Smooth muscle cell (in vitro differentiated cells): ENCODE measurements at regions not wholly inside any gene's neighbourhood (a gene's known extent, or its start where the extent isn't known, plus 50 kb on each side); places are given as distances from the start of the nearest gene placed in this dataset.
"Not testable (repeated sequence)": the region's sequence is repeated elsewhere in the genome, so short reads cannot be mapped to it uniquely, and the experiment has no call there.

Source experiments
- DNase-seq: peaks from one replicate; lab custom pipeline; 2025; ENCODE audit not compliant: unreplicated experiment; lab: John Stamatoyannopoulos, UW
- H2AFZ ChIP-seq: fragments of 200-600 bp; sonication (generic); 2 replicates; pipeline ENCODE4 v1.6.0; 2016; ENCODE audit warnings: antibody characterized with exemption, low read depth, mild to moderate bottlenecking
- H3F3A ChIP-seq: fragments of 200-600 bp; sonication (generic); 2 replicates; pipeline ENCODE4 v1.6.0; 2017; ENCODE audit warnings: antibody characterized with exemption, low read depth
- H3K27ac ChIP-seq: fragments of 200-600 bp; sonication (generic); 2 replicates; pipeline ENCODE4 v1.5.1; 2016; ENCODE audit warnings: low read depth, mild to moderate bottlenecking
- H3K27me3 ChIP-seq: fragments of 200-600 bp; sonication (generic); 2 replicates; pipeline ENCODE4 v1.6.1; 2016; ENCODE audit warnings: low read depth, mild to moderate bottlenecking
- H3K36me3 ChIP-seq: fragments of 200-600 bp; sonication (generic); 2 replicates; pipeline ENCODE4 v1.5.1; 2016; ENCODE audit warnings: low read depth
- H3K4me1 ChIP-seq: fragments of 200-600 bp; sonication (generic); 2 replicates; pipeline ENCODE4 v1.5.1; 2016; ENCODE audit warnings: low read depth
- H3K4me2 ChIP-seq: fragments of 200-600 bp; sonication (generic); 2 replicates; pipeline ENCODE4 v1.6.0; 2016; ENCODE audit warnings: mild to moderate bottlenecking
- H3K4me3 ChIP-seq: fragments of 200-600 bp; sonication (generic); 2 replicates; pipeline ENCODE4 v1.5.1; 2016; ENCODE audit warnings: mild to moderate bottlenecking
- H3K79me2 ChIP-seq: fragments of 200-600 bp; sonication (generic); 2 replicates; pipeline ENCODE4 v1.6.0; 2016; ENCODE audit warnings: low read depth, mild to moderate bottlenecking
- H3K9ac ChIP-seq: fragments of 200-600 bp; sonication (generic); 2 replicates; pipeline ENCODE4 v1.6.0; 2016; ENCODE audit warnings: low read depth
- H3K9me3 ChIP-seq: fragments of 200-600 bp; sonication (generic); replicated peaks from 2 replicates; pipeline ENCODE4 v1.5.1; 2016; ENCODE audit warnings: low read depth
- H4K20me1 ChIP-seq: fragments of 200-600 bp; sonication (generic); 2 replicates; pipeline ENCODE4 v1.6.0; 2016; ENCODE audit warnings: low read depth
- CTCF ChIP-seq: fragments of 200-600 bp; sonication (generic); IDR thresholded peaks from 2 replicates; pipeline ENCODE4 v1.5.1; 2017; ENCODE audit warnings: borderline replicate concordance, mild to moderate bottlenecking, antibody characterized with exemption; ENCODE audit not compliant: insufficient read depth, poor library complexity, severe bottlenecking
- WGBS: methylation state at CpG from one replicate; pipeline ENCODE4 v1.1.7; 2016; ENCODE audit warnings: low lambda C conversion rate; 5-methylcytosine and 5-hydroxymethylcytosine counted together

GRCh38 chr13:84588023-84588422 lies 705.7 kb upstream of the SLITRK1 start:
- no peak overlapping the region for H3K4me3 ChIP-seq
- no peaks in the 10 kb centered on the region for H3F3A ChIP-seq
- H3K27ac ChIP-seq: no peak overlapping the region
- WGBS: 90% methylated on average over 1 of the region's 1 CpG
- H3K36me3 ChIP-seq: no peaks in the 10 kb centered on the region
- no peak overlapping the region for H3K4me2 ChIP-seq
- no peaks in the 10 kb centered on the region for H3K4me1 ChIP-seq
- DNase-seq: no peak
- TF ChIP-seq CTCF: no peak
- H4K20me1 ChIP-seq: no peaks in the 10 kb centered on the region
- no peak overlapping the region for H3K9ac ChIP-seq
- no peak overlapping the region for H2AFZ ChIP-seq
- H3K79me2 ChIP-seq: no peaks in the 10 kb centered on the region
- H3K27me3 ChIP-seq: no peaks in the 10 kb centered on the region
- no peaks in the 10 kb centered on the region for H3K9me3 ChIP-seq

- not testable (repeated sequence) for H3K79me2 ChIP-seq, H2AFZ ChIP-seq, H3K27me3 ChIP-seq, H3K4me1 ChIP-seq, H3F3A ChIP-seq, H3K9me3 ChIP-seq, H3K4me2 ChIP-seq, DNase-seq, H3K36me3 ChIP-seq, H3K4me3 ChIP-seq, H3K27ac ChIP-seq, H3K9ac ChIP-seq, H4K20me1 ChIP-seq
- WGBS: 92% methylated on average over 12 of the region's 12 CpGs
These were observed 697.6 kb upstream of the SLITRK1 start for GRCh38 chr13:84579901-84580300.

- H3F3A ChIP-seq: no peaks in the 10 kb centered on the region
- H4K20me1 ChIP-seq: no peaks in the 10 kb centered on the region
- H2AFZ ChIP-seq: no peak overlapping the region
- H3K27ac ChIP-seq: no peak overlapping the region
- H3K4me1 ChIP-seq: no peaks in the 10 kb centered on the region
- H3K9me3 ChIP-seq: no peaks in the 10 kb centered on the region
- peak; percentile 36 for TF ChIP-seq CTCF
- H3K79me2 ChIP-seq: no peaks in the 10 kb centered on the region
- no peak overlapping the region for H3K4me2 ChIP-seq
- H3K27me3 ChIP-seq: no peaks in the 10 kb centered on the region
- no peak for DNase-seq
- no peak overlapping the region for H3K9ac ChIP-seq
- H3K4me3 ChIP-seq: no peak overlapping the region
- H3K36me3 ChIP-seq: no peaks in the 10 kb centered on the region
These were observed 692.6 kb upstream of the SLITRK1 start for GRCh38 chr13:84574851-84575250.

- WGBS: 48% methylated on average over 3 of the region's 3 CpGs
- Histone ChIP-seq H2AFZ (no peak overlapping the region), H3K79me2 (no peaks in the 10 kb centered on the region), H3K36me3 (no peaks in the 10 kb centered on the region), H3K9ac (no peak overlapping the region), H3K4me3 (no peak overlapping the region), H3K27ac (no peak overlapping the region), H3K4me1 (no peaks in the 10 kb centered on the region), H3K4me2 (no peak overlapping the region), H3K9me3 (no peaks in the 10 kb centered on the region), H3K27me3 (no peaks in the 10 kb centered on the region), H3F3A (no peaks in the 10 kb centered on the region), H4K20me1 (no peaks in the 10 kb centered on the region)
- no peak for TF ChIP-seq CTCF
- DNase-seq: no peak
These were observed 689.0 kb upstream of the SLITRK1 start for GRCh38 chr13:84571264-84571663.
